Activated CD4-positive, alpha-beta T cell treated with anti-CD3 and anti-CD28 coated beads for 48 hours (primary cell): ENCODE measurements at regions not wholly inside any gene's neighbourhood (a gene's known extent, or its start where the extent isn't known, plus 50 kb on each side); places are given as distances from the start of the nearest gene placed in this dataset.
A peak's percentile ranks its signal among the peaks of the same experiment; 100 is the strongest.

Source experiments
- DNase-seq: peaks from one replicate; pipeline ENCODE4 v3.0.0-alpha.2; 2020

DNA sequence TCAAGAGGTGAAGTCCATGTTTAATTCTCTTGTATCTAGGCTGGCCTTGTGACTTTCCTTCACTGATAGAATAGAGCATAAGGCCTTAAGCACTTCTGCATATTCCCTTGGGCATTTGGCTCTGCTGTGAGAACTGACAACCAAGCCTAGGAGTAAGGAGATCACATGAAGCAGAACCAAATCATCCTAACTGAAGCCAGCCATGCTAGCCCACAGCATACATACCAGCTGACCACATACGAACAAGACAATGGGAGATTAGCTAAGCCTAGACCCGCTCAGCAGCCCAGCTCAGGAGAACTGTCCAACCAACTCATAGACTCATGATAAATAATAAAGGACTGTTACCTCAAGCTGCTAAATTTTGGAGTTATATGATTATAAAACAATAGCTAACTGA is 114.6 kb upstream of the NEK7 start:
- DNase-seq, result no peak

GRCh38 chr1:198047913-198048312 is 108.9 kb upstream of the NEK7 start:
- no peak for DNase-seq

DNA sequence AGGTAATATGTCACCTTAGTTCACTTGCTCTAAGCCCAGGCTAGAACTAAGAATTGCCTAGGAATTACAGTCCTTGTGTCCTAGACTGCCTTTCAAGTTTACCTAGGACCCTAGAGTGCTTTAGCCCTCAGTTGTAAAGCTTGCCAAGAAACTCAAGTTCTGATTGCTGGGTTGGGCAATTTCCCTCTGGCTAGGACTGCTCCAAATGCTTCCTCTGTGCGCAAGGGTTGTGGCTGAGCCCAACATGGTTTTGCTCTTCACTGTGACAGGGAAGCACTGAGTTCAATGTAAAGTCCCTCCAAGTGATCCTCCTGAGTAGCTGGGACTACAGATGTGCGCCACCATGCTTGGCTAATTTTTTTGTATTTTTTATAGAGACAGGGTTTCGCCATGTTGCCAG is 102.3 kb upstream of the NEK7 start:
- no peak for DNase-seq

GRCh38 chr1:198056255-198056654 is 100.5 kb upstream of the NEK7 start:
- DNase-seq, result peak; percentile 36

DNA sequence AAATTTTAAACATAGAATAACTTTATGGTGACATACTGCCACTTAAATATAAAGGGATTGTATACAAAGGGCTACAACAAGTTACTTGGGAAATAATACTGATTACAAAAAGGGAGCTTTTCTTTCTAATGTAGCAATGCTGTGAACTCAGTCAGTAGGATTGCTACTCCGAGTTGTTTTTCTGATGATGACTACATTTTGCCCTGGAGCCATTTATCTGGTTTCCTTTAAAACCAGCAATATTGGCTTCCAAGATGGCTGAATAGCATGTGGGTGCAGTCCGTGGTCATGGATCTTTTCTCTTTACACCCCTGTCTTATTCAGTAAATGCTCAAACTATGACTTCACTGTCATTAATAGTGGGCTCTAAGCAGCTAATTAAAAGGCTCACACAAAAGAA is 92.6 kb upstream of the NEK7 start:
- DNase-seq, result no peak

GRCh38 chr1:198068285-198068684 is 88.5 kb upstream of the NEK7 start:
- no peak for DNase-seq

DNA sequence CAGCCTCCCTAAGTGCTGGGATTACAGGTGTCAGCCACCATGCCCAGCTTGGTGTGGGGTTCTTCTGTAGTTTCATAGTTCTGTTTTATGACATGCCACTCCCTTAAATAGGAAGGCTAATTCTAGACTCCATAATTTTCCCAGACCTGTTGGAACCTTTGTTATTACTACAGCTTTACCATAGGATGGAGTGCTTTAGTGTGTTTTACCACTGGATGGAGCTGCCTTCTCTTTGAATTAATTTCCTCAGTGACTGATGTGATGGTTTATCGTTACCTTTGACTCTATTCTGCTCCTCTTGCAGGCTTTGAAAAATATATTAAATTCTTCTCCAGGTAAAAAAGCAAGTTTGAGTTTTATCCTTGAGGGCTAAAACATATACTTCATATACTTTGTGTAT is 84.6 kb upstream of the NEK7 start:
- no peak for DNase-seq

DNA sequence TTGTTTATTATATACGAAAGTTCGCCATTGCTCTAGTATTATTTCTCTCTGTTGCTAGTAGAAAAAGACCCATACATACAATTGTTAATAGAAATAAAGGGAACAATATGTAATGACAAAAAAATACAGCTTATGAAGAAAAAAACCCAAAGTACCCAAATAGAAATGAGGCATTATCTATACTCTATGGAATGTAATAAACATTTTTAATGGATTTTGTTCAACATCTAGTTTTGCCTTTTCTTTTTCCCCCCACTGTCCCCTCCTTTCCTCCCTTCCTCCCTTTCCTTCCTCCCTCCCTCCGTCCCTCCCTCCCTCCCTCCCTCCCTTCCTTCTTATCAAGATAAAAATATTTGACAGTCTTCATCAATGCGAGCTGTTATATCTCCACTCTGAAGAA is 81.5 kb upstream of the NEK7 start:
- no peak for DNase-seq

DNA sequence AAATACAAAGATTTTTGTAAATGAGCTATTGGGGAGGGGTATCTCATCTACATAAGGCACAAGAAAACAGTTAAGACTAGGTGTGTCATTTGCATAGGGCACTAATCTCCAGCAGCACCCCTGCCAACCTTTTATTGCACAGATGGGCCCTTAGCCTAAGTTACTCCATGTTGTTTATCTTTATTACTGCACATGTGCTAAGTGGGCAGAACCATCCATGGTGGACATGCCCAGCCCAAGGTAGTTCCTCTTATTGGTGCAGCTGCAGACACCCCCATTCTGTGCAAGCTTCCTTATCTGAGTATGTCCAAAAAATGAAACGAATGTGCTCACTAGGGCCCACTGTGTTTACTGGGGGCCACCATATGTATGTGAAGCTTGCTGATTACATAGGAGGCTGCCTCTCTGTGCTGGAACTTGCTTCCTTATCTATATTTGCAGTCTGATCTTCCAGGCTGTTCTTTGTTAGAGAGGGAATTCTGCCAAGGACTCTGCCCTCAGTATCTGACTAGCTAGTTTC is 77.3 kb upstream of the NEK7 start:
- DNase-seq, result no peak

DNA sequence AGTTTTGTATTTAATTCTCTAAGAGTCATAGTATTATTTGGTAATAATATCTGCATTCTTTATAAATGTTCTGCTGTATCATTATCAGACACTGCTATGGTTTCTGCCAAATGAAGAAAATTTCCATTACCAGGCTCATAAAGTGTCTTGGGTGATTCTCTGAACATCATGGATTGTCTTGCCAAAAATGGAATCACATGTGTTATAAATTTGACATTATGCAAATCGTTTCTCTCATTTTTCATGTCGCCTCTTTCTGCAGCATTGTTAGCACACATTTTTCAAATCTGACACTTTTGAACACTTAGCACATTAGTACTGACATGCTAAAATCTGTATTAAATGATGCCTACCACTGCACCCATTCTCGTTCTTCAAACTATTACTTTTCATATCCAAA is 74.2 kb upstream of the NEK7 start:
- DNase-seq, result no peak

- no peak for DNase-seq
Observed at GRCh38 chr1:198083549-198083948, 73.2 kb upstream of the NEK7 start.

DNA sequence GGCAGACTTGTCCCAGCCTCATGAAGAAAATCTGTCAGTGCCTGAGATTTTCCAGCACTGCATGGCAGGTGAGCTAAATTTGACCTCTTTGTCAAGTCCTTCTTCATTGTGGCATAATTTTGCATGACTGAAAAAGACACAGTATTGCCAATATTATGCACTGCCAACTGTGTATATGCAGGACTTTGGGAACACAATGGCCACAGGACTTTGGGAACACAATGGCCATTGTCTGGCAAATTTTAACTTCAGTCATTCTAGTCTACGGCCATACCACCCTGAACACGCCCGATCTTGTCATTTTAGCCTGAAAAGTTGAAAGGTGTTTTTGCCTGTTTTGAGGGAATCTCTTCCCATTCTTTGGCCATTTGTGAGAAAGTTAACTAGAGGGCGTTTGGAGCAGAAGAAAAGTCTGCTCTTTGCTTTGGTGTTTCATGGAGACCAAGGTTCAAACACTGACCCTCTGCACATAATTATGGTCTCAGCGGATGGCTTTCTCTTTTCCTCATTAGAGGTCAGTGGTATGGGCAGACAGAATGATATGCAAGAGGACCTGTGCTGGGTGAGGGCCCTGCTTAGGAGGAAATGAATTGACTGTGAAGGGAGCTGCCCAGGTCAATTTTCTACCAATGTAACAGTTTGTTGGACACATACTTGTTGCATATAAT is 72.4 kb upstream of the NEK7 start:
- DNase-seq, result no peak

GRCh38 chr1:198086051-198086745 is 70.6 kb upstream of the NEK7 start:
- DNase-seq, result no peak

GRCh38 chr1:198087831-198088230 is 69.0 kb upstream of the NEK7 start:
- DNase-seq, result no peak

DNA sequence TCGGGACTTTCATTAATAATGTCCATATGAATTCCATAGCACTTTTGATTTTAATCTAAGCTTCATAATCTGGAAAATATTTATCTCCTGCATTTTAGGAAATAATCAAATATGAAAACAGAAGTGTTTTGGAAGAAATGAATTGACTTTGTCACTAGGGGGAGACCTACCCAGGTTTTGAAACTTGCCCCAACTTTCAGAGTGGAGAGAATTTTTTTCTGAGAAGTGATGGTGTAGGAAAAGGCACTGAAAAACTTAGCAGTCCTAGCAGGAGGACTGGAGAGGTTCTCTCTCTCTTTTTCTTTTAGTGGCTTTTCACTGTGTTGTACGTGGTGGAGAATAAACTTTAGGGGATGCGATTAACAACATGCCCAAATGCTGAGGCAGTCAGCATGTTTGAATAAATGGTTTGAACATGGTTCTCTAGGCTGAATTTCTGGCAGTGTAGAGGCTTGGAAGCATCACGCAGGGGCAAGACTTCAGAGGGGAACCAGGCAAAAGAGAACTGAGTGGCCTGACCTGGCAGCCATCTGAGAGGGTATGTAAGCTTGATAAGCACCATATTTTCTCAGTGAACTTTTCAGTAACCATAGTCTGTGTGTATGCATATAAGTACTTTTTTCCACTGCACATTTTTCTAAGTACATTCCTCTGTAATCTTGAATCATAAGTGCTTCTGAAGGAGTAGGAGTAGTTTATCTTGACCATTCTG is 68.3 kb upstream of the NEK7 start:
- DNase-seq, result no peak

DNA sequence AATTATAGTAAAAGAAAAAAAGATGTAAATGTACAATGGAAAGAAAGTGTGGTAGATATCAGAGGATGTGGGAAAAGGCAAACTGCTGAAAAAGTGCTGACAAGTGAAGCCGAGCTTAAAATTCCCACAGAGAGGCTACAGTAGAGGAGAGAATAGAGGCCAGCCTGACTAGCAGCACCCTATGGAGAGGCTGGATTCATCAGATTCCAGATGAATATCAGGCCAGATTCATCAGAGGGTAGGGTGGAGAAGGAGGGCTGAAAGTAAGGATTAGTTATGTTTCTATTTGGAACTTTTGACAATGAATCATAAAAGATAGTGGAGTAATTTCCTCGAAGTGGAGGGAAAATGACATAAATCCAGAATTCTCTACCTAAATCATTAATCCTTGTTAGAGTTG is 60.4 kb upstream of the NEK7 start:
- DNase-seq, result no peak

DNA sequence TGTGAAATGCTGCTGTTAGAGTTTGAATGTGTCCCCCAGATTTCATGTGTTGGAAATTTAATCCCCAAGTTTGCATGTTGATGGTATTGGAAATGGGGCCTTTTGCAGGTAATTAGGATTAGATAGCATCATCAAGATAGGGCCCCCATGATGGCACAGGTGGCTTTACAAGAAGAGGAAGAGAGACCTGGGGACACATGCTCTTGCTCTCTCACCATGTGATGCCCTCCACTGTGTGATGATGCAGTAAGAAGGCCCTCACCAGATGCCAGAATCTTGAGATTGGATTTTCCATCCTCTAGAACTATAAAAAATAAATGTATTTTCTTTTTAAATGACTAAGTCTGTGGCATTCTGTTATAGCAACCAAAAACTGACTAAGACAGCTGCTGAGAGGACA is 57.0 kb upstream of the NEK7 start:
- DNase-seq, result no peak

- no peak for DNase-seq
Observed at GRCh38 chr1:198101716-198102453, 54.9 kb upstream of the NEK7 start.

DNA sequence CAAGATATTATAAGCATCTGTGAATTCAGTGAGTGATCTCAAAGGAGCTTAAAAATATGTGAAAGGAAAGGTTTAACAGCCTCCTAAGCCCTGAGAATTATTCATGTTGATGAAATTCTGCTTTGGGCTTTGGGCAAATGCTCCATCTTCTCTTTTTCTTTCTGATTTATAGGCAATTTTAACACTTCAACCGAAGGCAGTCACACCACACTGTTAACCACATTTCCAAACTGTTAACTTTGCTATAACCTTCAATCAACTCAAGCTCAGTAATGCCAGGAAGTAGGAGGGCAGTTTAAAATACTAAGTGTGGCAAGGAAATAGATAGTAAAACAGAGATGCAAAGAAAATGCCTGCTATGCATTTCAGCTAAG is 54.4 kb upstream of the NEK7 start:
- DNase-seq, result no peak

DNA sequence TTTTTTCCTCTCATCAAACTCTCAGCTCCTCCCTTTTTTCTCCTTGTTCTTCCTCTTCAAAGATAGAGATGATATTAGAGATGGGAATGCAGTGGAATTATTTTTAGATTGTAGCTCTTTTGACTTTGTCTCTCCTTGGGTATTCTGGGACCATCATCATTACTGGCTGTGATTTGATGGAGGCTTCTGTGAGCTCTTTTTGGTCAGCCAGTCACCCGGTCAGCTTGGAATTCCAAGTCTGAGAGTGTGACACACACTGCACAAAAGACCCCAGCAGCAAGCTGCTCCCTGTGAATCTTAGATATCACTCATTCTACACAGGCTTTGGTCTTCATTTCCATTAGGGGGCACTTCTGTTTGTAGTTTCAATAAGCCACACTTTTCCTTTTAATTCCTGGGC is 51.6 kb upstream of the NEK7 start:
- no peak for DNase-seq

DNA sequence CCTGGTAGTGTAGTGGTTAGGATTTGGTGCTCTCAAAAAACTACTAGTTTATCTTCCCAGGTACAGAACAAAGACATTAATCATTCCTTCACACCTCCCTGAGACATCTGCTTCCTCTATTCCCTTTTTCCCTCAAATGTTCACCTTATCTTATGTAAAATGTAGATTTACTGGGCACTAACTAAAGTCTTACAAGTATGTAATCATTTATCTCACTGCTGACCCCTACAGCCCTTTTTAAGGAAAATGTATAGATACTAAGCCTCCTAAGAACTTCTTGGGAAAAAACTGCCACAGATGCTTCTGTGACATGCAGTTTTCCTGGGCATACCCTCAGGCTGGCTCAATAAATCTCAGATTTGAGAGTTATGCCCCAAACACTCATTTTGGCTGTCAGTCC is 50.8 kb upstream of the NEK7 start:
- no peak for DNase-seq
